Bone marrow (tissue), 2 donors: ENCODE measurements at regions not wholly inside any gene's neighbourhood (a gene's known extent, or its start where the extent isn't known, plus 50 kb on each side); places are given as distances from the start of the nearest gene placed in this dataset.
"Not testable (repeated sequence)": the region's sequence is repeated elsewhere in the genome, so short reads cannot be mapped to it uniquely, and the experiment has no call there.

Experiments
- DNase-seq, 2 donors: peaks; one replicate each; lab custom pipeline; 2025; lab: John Stamatoyannopoulos, UW

GRCh38 chr2:219835493-219835892, 208.1 kb downstream of the SLC4A3 start:
- DNase-seq = no peak

GRCh38 chr2:219836647-219837177, 209.3 kb downstream of the SLC4A3 start:
- no peak for DNase-seq

GRCh38 chr2:219844401-219845091, 217.1 kb downstream of the SLC4A3 start:
- no peak for DNase-seq

GRCh38 chr2:219848882-219849281, 221.5 kb downstream of the SLC4A3 start:
- DNase-seq = no peak

- DNase-seq = no peak
Measured at GRCh38 chr2:219851169-219851568, 223.7 kb downstream of the SLC4A3 start.

GRCh38 chr2:219851801-219852481, 224.5 kb downstream of the SLC4A3 start:
- no peak for DNase-seq

- DNase-seq = no peak
Measured at GRCh38 chr2:219852626-219853025, 225.2 kb downstream of the SLC4A3 start.

GRCh38 chr2:219856602-219857001, 229.2 kb downstream of the SLC4A3 start:
- no peak for DNase-seq

GRCh38 chr2:219857751-219858150, 230.3 kb downstream of the SLC4A3 start:
- DNase-seq = no peak

- no peak for DNase-seq
Measured at GRCh38 chr2:219861307-219861706, 233.9 kb downstream of the SLC4A3 start.

- DNase-seq = no peak
Measured at GRCh38 chr2:219864154-219864553, 236.7 kb downstream of the SLC4A3 start.

- DNase-seq = no peak
Measured at GRCh38 chr2:219868635-219869034, 241.2 kb downstream of the SLC4A3 start.

- DNase-seq = no peak
Measured at GRCh38 chr2:219870041-219870440, 242.6 kb downstream of the SLC4A3 start.

GRCh38 chr2:219871351-219871750, 243.9 kb downstream of the SLC4A3 start:
- no peak for DNase-seq

GRCh38 chr2:219875036-219875435, 247.6 kb downstream of the SLC4A3 start:
- no peak for DNase-seq

GRCh38 chr2:219875986-219876385, 248.6 kb downstream of the SLC4A3 start:
- not testable (repeated sequence) for DNase-seq

- no peak for DNase-seq
Measured at GRCh38 chr2:219876931-219877330, 249.5 kb downstream of the SLC4A3 start.

GRCh38 chr2:219877728-219878127, 250.3 kb downstream of the SLC4A3 start:
- DNase-seq = no peak

GRCh38 chr2:219878516-219878915, 251.1 kb downstream of the SLC4A3 start:
- DNase-seq = no peak

GRCh38 chr2:219881851-219882250, 254.4 kb downstream of the SLC4A3 start:
- DNase-seq = no peak

- DNase-seq = no peak
Measured at GRCh38 chr2:219886615-219887014, 259.2 kb downstream of the SLC4A3 start.

GRCh38 chr2:219887870-219888269, 260.4 kb downstream of the SLC4A3 start:
- DNase-seq = no peak

GRCh38 chr2:219893541-219893940, 266.1 kb downstream of the SLC4A3 start:
- no peak for DNase-seq
